Upper lobe of left lung (tissue), 6 donors: ENCODE measurements at regions not wholly inside any gene's neighbourhood (a gene's known extent, or its start where the extent isn't known, plus 50 kb on each side); places are given as distances from the start of the nearest gene placed in this dataset.

Source experiments
- ATAC-seq, 2 donors: fragments of 200-7000 bp; cut with Tn5 transposase; one replicate each; pipeline ENCODE4 v1.9.1; 2022; ENCODE audit warnings: mild to moderate bottlenecking in 2 of 2, moderate library complexity in 2 of 2; ENCODE audit not compliant: low FRiP score in 2 of 2
- DNase-seq, 2 donors: peaks; one replicate each; pipeline ENCODE4 v3.0.0-alpha.2; 2019 to 2020
- H3K27ac ChIP-seq, 4 donors: fragments of 200-600 bp; sonication (generic); one replicate each; pipeline ENCODE4 v1.5.1; 2016 to 2019
- H3K27me3 ChIP-seq, 4 donors: fragments of 200-600 bp; sonication (generic); one replicate each; pipeline ENCODE4 v1.5.1; 2017 to 2019
- H3K36me3 ChIP-seq, 4 donors: fragments of 200-600 bp; sonication (generic); one replicate each; pipeline ENCODE4 v1.5.1; 2016 to 2019
- H3K4me1 ChIP-seq, 4 donors: fragments of 200-600 bp; sonication (generic); one replicate each; pipeline ENCODE4 v1.5.1; 2018 to 2019
- H3K4me3 ChIP-seq, 4 donors: fragments of 200-600 bp; sonication (generic); one replicate each; pipeline ENCODE4 v1.5.1; 2017 to 2019; ENCODE audit warnings: mild to moderate bottlenecking in 2 of 4, moderate library complexity in 1 of 4
- H3K9me3 ChIP-seq, 4 donors: fragments of 200-600 bp; sonication (generic); one replicate each; pipeline ENCODE4 v1.5.1; 2018 to 2019
- CTCF ChIP-seq, 6 experiments: fragments of 450-650 bp in 4 of 6; fragments of 200-600 bp in 2 of 6; sonication (generic) in 2 of 6; IDR thresholded peaks; one replicate each; pipeline ENCODE4 v1.5.1; 2016 to 2019; ENCODE audit warnings: antibody characterized with exemption in 6 of 6
- EP300 ChIP-seq, 4 donors: sonication (generic); formaldehyde crosslinking; IDR thresholded peaks; one replicate each; pipeline ENCODE4 v1.5.1; 2017; ENCODE audit warnings: antibody characterized with exemption in 4 of 4, control low read depth in 2 of 4
- POLR2A ChIP-seq, 4 donors: fragments of 450-650 bp; IDR thresholded peaks; one replicate each; pipeline ENCODE4 v1.5.1; 2016 to 2017; ENCODE audit warnings: antibody characterized with exemption in 4 of 4, mild to moderate bottlenecking in 2 of 4
- POLR2AphosphoS5 ChIP-seq, 2 donors: sonication (generic); formaldehyde crosslinking; IDR thresholded peaks; one replicate each; pipeline ENCODE4 v1.5.1; 2017; ENCODE audit warnings: antibody characterized with exemption in 2 of 2
- WGBS, 2 donors: methylation state at CpG; one replicate each; pipeline ENCODE4 v1.1.5; 2017 to 2018; 5-methylcytosine and 5-hydroxymethylcytosine counted together
- donor health status: DM: no; HTN: no; CAD: no; lungs with moderate emphysema.
- donor health status: DM: no; HTN: yes; CAD: no; lungs with severe emphysema.

- WGBS, 2 donors: 70 to 84% methylated on average over 1 of the region's 1 CpG
- H3K4me1 ChIP-seq: peaks cover 0 to 4% (median 0%) of the 10 kb centered on the region in 4 donors
- H3K36me3 ChIP-seq: no peaks in the 10 kb centered on the region
- TF ChIP-seq EP300 (IDR thresholded peaks at IDR 0.05): no peak
- TF ChIP-seq CTCF (IDR thresholded peaks at IDR 0.05): no peak
- TF ChIP-seq POLR2A (IDR thresholded peaks at IDR 0.05): no peak
- TF ChIP-seq POLR2AphosphoS5 (IDR thresholded peaks at IDR 0.05): no peak
- H3K27ac ChIP-seq: peak overlapping the region in 3 of 4 donors; percentile 35 to 71 (median 64)
- H3K4me3 ChIP-seq: no peak overlapping the region
- no peaks in the 10 kb centered on the region for H3K27me3 ChIP-seq
- ATAC-seq (no peak), DNase-seq (no peak)
- peaks cover 0 to 8% (median 3%) of the 10 kb centered on the region in 4 donors for H3K9me3 ChIP-seq
Observed at GRCh38 chr12:48279601-48280000, 71.1 kb downstream of the ZNF641 start.

GRCh38 chr12:48279101-48279500, 71.6 kb downstream of the ZNF641 start:
- DNase-seq (no peak), ATAC-seq (peak; percentile 43 to 64)
- H3K4me1 ChIP-seq: peaks cover 0 to 4% (median 0%) of the 10 kb centered on the region in 4 donors
- TF ChIP-seq POLR2A (IDR thresholded peaks at IDR 0.05): no peak
- TF ChIP-seq CTCF (IDR thresholded peaks at IDR 0.05): no peak
- TF ChIP-seq POLR2AphosphoS5 (IDR thresholded peaks at IDR 0.05): no peak
- TF ChIP-seq EP300 (IDR thresholded peaks at IDR 0.05): no peak
- H3K4me3 ChIP-seq: no peak overlapping the region
- peak overlapping the region in 3 of 4 donors; percentile 35 to 71 (median 64) for H3K27ac ChIP-seq
- H3K36me3 ChIP-seq: no peaks in the 10 kb centered on the region
- peaks cover 0 to 8% (median 3%) of the 10 kb centered on the region in 4 donors for H3K9me3 ChIP-seq
- no peaks in the 10 kb centered on the region for H3K27me3 ChIP-seq

DNA sequence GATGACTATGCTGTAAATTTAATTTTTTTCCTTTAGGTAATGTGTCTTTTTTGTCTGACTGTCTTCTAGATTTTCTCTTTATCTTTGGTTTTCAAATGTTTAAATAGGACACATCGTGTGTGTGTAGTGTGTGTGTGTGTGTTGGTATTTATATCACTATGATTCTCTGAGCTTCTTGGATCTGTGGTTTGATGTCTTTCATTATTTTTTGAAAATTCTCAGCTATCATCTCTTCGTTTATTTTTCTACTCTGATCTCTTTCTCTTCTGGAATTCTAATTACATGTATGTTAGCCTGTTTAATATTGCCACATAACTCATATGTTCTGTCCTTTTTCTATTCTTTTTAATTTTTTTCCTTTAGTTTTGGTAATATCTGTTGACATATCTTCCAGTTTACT, 73.5 kb upstream of the OR10AD1 start:
- ATAC-seq (no peak), DNase-seq (no peak)
- Histone ChIP-seq H3K4me3 (no peak overlapping the region), H3K27me3 (no peaks in the 10 kb centered on the region), H3K36me3 (no peaks in the 10 kb centered on the region), H3K4me1 (peaks cover 0 to 4% (median 0%) of the 10 kb centered on the region in 4 donors), H3K9me3 (peaks cover 0 to 8% (median 3%) of the 10 kb centered on the region in 4 donors), H3K27ac (no peak overlapping the region)
- WGBS, 2 donors: 73 to 77% methylated on average over 2 of the region's 2 CpGs
- TF ChIP-seq CTCF (IDR thresholded peaks at IDR 0.05) (no peak), POLR2AphosphoS5 (IDR thresholded peaks at IDR 0.05) (no peak), POLR2A (IDR thresholded peaks at IDR 0.05) (no peak), EP300 (IDR thresholded peaks at IDR 0.05) (no peak)

GRCh38 chr12:48266826-48267225, 63.7 kb upstream of the OR10AD1 start:
- DNase-seq (no peak), ATAC-seq (no peak)
- H3K27me3 ChIP-seq: no peaks in the 10 kb centered on the region
- TF ChIP-seq POLR2AphosphoS5 (IDR thresholded peaks at IDR 0.05): no peak
- no peak for TF ChIP-seq POLR2A (IDR thresholded peaks at IDR 0.05)
- TF ChIP-seq EP300 (IDR thresholded peaks at IDR 0.05): no peak
- no peak for TF ChIP-seq CTCF (IDR thresholded peaks at IDR 0.05)
- H3K4me3 ChIP-seq: no peak overlapping the region
- H3K36me3 ChIP-seq: no peaks in the 10 kb centered on the region
- 94 to 95% methylated on average over 1 of the region's 1 CpG for WGBS, 2 donors
- no peaks in the 10 kb centered on the region for H3K4me1 ChIP-seq
- no peak overlapping the region for H3K27ac ChIP-seq
- H3K9me3 ChIP-seq: no peaks in the 10 kb centered on the region

- no peaks in the 10 kb centered on the region for H3K4me1 ChIP-seq
- H3K4me3 ChIP-seq: no peak overlapping the region
- H3K27ac ChIP-seq: no peak overlapping the region
- DNase-seq: no peak
- H3K9me3 ChIP-seq: no peaks in the 10 kb centered on the region
- TF ChIP-seq POLR2A (IDR thresholded peaks at IDR 0.05) (no peak), CTCF (IDR thresholded peaks at IDR 0.05) (no peak), EP300 (IDR thresholded peaks at IDR 0.05) (no peak), POLR2AphosphoS5 (IDR thresholded peaks at IDR 0.05) (no peak)
- ATAC-seq: no peak
- H3K27me3 ChIP-seq: no peaks in the 10 kb centered on the region
- no peaks in the 10 kb centered on the region for H3K36me3 ChIP-seq
Observed at GRCh38 chr12:48265777-48266176, 62.7 kb upstream of the OR10AD1 start.
